GM08714 (cell line): ENCODE measurements at regions not wholly inside any gene's neighbourhood (a gene's known extent, or its start where the extent isn't known, plus 50 kb on each side); places are given as distances from the start of the nearest gene placed in this dataset.
"Not testable (repeated sequence)": the region's sequence is repeated elsewhere in the genome, so short reads cannot be mapped to it uniquely, and the experiment has no call there.

ENCODE experiments used
- H3K4me3 ChIP-seq: fragments of 200-500 bp; sonication (Bioruptor generic); 2 replicates; pipeline ENCODE4 v1.5.1; 2014; ENCODE audit warnings: mild to moderate bottlenecking, low read length, inconsistent platforms
- ZNF274 ChIP-seq: IDR thresholded peaks from 2 replicates; pipeline ENCODE4 v1.6.1; 2012; ENCODE audit warnings: mild to moderate bottlenecking, low read depth, low read length

DNA sequence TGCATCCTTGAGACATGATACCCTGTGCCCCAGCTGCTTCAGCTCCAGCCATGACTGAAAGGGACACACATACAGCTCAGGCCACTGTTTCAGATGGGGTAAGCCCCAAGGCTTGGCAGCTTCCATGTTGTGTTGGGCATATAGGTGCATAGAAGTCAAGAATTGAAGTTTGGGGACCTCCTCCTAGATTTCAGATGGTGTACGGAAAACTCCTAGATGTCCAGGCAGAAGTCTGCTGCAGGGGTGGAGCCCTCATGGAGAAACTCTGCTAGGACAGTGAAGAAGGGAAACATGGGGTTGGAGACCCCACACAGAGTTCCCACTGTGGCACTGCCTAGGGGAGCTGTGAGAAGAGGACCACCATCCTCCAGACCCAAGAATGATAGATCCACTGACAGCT lies 1379.0 kb upstream of the MAP3K7 start:
- TF ChIP-seq ZNF274, result no peak

GRCh38 chr6:91961671-91962070 lies 1374.8 kb upstream of the MAP3K7 start:
- no peak overlapping the region for H3K4me3 ChIP-seq
- no peak for TF ChIP-seq ZNF274

More for the DNA sequence above, 1379.0 kb upstream of the MAP3K7 start:
- no peak overlapping the region for H3K4me3 ChIP-seq

- no peak for TF ChIP-seq ZNF274
- no peak overlapping the region for H3K4me3 ChIP-seq
Measured at GRCh38 chr6:91961236-91961635, 1374.4 kb upstream of the MAP3K7 start.

DNA sequence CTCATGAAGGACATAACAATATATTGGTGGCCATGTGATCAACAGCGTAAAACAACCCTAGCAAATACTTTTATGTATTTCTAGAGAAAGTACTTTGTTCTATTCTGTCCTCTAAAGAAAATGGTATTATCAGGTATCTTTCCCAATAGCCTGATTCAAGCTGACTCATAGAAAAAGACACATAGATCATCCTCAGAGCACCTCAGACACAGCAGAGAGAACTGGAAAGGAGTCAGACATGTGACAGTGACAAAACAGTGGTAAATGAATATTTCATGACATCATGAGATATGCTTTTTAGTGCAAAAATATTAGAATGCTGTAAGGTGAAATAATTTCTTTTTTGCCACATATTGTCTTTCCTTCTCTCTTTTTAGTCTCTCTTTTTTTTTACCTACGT lies 1355.0 kb upstream of the MAP3K7 start:
- TF ChIP-seq ZNF274, result no peak
- H3K4me3 ChIP-seq, result no peak overlapping the region

GRCh38 chr6:91940801-91941200 lies 1353.9 kb upstream of the MAP3K7 start:
- TF ChIP-seq ZNF274, result no peak
- H3K4me3 ChIP-seq, result no peak overlapping the region

DNA sequence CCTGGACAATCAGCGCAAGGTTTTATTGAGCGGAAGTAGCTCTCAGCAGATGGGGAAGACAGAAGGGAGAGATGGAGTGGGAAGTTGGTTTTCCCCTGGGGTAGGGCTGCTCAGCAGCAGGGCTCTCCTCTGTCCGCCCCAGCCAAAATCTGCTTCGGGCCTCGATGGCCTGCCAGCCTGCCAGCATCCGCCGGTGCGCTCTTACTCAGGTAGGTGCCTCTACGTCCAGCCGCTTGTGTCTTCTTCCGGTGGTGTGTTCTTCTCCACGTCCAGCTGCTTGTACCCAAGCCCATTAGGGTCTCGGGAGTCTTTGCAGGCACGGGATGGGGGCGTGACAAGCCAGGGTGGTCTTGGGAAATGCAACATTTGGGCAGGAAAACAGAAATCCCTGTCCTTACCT lies 1340.0 kb upstream of the MAP3K7 start:
- H3K4me3 ChIP-seq, result no peak overlapping the region
- no peak for TF ChIP-seq ZNF274

DNA sequence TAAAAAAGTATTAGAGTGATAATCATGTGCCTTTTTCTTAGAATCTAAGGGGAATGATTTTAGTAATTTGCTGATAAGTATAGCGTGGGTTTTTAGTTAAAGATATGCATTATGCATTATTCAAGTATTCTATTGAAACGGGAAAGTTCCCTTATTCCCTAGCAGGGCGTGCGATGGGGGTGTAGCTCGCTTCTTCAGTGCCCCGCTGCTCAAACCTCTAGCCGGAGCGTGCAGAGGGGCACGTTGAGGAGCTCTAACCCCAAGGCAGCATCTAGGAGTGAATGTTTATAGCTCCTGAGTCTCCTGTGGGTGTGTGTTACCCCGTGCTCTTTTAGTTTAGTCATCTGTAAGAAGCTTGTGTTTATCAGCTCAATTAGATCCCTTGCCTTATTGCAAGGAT lies 1339.5 kb upstream of the MAP3K7 start:
- no peak for TF ChIP-seq ZNF274
- H3K4me3 ChIP-seq, result no peak overlapping the region

DNA sequence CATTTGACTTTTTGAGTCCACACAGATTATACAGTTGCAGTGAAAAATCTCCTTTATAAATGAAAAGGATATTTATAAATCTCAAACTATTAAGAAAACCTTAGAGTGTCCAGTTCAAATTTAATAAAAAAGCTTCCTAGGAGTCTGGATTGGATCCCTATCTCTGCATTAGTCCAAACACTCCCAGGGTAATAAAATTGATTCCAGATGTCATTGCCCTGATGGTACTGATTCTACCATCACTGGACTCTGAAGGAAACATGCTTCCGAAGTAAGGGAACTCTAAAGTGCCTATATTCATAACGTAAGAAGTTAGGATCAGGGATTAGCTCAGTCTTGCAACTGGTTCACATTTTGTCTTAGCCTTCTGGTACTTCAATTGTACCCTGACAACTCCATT lies 1325.1 kb upstream of the MAP3K7 start:
- no peak for TF ChIP-seq ZNF274

DNA sequence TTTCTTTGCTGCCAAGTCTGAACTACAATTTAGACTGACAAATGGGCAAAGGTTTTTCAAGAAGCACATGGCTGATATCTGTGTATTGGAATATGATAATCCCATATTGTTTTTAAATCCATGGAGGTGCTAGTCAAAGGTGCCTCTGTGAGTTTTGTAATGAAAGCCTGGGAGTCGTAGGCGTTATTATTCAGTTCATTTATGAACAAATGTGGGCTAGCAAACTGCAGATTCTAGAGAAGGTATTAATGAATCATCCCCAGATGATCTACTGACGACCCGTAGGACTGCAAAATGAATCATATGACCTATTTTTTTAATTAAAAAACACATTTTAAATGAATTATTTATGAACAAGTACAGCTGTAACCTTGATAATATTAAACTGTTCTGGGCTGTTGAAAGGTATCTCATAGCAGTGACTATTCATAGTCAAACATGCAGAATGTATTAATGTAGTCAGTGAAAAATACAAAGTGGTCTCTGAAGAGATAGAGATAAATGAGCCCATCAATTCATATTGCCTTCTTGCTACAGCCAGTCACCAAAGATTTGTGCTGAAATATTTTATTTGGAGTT lies 1317.8 kb upstream of the MAP3K7 start:
- no peak for TF ChIP-seq ZNF274
- no peak overlapping the region for H3K4me3 ChIP-seq

More for the DNA sequence above, 1325.1 kb upstream of the MAP3K7 start:
- H3K4me3 ChIP-seq, result no peak overlapping the region

- no peak for TF ChIP-seq ZNF274
- H3K4me3 ChIP-seq, result no peak overlapping the region
Measured at GRCh38 chr6:91895599-91896285, 1308.9 kb upstream of the MAP3K7 start.

GRCh38 chr6:91886183-91886795 lies 1299.4 kb upstream of the MAP3K7 start:
- no peak for TF ChIP-seq ZNF274
- H3K4me3 ChIP-seq, result no peak overlapping the region

- not testable (repeated sequence) for H3K4me3 ChIP-seq
Measured at GRCh38 chr6:91881791-91882190, 1294.9 kb upstream of the MAP3K7 start.

DNA sequence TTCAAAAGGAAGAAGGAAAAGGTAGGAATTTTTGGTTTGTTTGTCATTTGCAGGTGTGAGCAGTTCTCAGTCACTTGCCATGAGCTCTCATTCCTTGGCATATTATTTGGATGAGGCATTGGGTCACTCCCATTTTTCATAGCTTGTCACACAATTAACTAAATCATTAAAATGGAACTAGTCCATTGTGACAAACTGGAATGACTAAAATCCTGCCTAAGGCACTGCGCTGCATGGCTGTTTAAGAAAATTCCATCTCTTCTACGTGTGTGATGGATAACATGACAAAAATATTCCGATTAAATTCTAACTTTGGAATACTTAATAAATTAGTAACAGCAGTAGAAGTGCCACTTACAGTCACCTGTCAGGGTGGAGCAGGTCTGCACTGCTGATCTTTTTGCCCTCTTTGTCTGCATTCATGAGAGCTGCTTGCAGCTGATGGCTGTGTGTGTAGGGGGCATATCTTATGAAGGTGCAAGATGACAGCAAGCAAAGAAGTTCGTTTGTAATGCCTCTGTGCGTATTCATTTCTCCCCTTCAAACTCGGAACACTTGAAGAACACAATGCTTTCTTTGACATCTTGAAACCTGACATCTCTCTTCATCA lies 1292.6 kb upstream of the MAP3K7 start:
- H3K4me3 ChIP-seq, result no peak overlapping the region
- no peak for TF ChIP-seq ZNF274

DNA sequence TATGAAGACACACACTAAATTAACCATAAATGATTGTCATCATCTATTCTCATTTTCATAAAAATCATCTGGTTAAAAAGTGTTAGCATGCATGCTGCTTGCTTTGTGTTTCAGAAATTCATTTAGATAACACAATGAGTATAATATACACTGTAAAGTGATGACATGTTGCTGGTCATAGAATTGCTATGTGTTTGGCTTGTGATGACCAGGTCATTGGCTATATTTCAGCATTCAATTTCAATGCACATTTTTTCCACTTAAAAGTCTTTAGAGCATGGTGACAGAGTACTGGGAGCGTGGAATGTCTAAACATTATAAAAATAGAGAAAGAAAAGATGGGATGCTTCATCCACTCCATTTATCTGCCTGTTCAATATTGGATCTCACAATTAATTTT lies 1291.1 kb upstream of the MAP3K7 start:
- no peak overlapping the region for H3K4me3 ChIP-seq
- TF ChIP-seq ZNF274, result no peak

DNA sequence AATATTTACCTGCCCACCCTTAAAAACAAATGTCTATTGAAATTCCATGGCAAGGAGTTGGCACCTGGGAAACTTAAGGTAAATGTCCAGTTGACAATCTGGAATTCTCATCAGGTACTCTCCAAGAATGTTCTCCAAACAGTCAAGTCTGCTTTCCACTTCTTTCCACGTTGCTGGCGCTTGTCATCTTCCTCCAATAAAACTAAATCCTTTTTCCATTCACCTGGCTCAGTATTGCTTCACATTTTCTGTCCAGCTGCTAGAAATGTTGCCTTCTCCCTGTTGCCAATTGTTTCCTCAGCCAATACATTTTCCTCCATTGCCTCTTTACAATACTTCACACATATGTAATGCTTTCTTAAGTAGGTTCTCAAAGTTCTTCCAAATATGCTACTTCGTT lies 1288.1 kb upstream of the MAP3K7 start:
- H3K4me3 ChIP-seq, result no peak overlapping the region
- no peak for TF ChIP-seq ZNF274
